ENCODE measurements at regions not wholly inside any gene's neighbourhood (a gene's known extent, or its start where the extent isn't known, plus 50 kb on each side); places are given as distances from the start of the nearest gene placed in this dataset.

- no peak for DNase-seq
Observed at GRCh38 chr11:91800208-91800914, 424.3 kb upstream of the FAT3 start.

GRCh38 chr11:91798240-91798639, 426.4 kb upstream of the FAT3 start:
- no peak for DNase-seq

- peak; percentile 96 for DNase-seq
Observed at GRCh38 chr11:91796999-91797398, 427.6 kb upstream of the FAT3 start.

- DNase-seq, result peak; percentile 67
Observed at GRCh38 chr11:91795139-91795887, 429.3 kb upstream of the FAT3 start.

GRCh38 chr11:91794146-91794545, 430.5 kb upstream of the FAT3 start:
- no peak for DNase-seq

- peak; percentile 1 for DNase-seq
Observed at GRCh38 chr11:91792779-91793262, 431.8 kb upstream of the FAT3 start.

GRCh38 chr11:91791171-91791468, 433.5 kb upstream of the FAT3 start:
- no peak for DNase-seq

GRCh38 chr11:91790346-91791170, 434.1 kb upstream of the FAT3 start:
- no peak for DNase-seq

- DNase-seq, result no peak
Observed at GRCh38 chr11:91788764-91789163, 435.9 kb upstream of the FAT3 start.

- DNase-seq, result no peak
Observed at GRCh38 chr11:91786097-91786496, 438.5 kb upstream of the FAT3 start.

- no peak for DNase-seq
Observed at GRCh38 chr11:91783173-91783572, 441.4 kb upstream of the FAT3 start.

- no peak for DNase-seq
Observed at GRCh38 chr11:91778758-91779157, 445.9 kb upstream of the FAT3 start.

- DNase-seq, result no peak
Observed at GRCh38 chr11:91776655-91777054, 448.0 kb upstream of the FAT3 start.

GRCh38 chr11:91773090-91773489, 451.5 kb upstream of the FAT3 start:
- DNase-seq, result no peak

- DNase-seq, result no peak
Observed at GRCh38 chr11:91771961-91772360, 452.7 kb upstream of the FAT3 start.

GRCh38 chr11:91768783-91769182, 455.8 kb upstream of the FAT3 start:
- no peak for DNase-seq

- DNase-seq, result no peak
Observed at GRCh38 chr11:91763331-91763730, 461.3 kb upstream of the FAT3 start.

- no peak for DNase-seq
Observed at GRCh38 chr11:91761406-91762025, 463.1 kb upstream of the FAT3 start.

GRCh38 chr11:91756829-91757480, 467.7 kb upstream of the FAT3 start:
- DNase-seq, result no peak

- DNase-seq, result no peak
Observed at GRCh38 chr11:91755951-91756707, 468.5 kb upstream of the FAT3 start.

GRCh38 chr11:91755526-91755925, 469.1 kb upstream of the FAT3 start:
- DNase-seq, result no peak

- DNase-seq, result peak; percentile 8
Observed at GRCh38 chr11:91749251-91749650, 475.4 kb upstream of the FAT3 start.

Measured in kidney glomerular epithelial cell (primary cell).